ENCODE measurements at regions not wholly inside any gene's neighbourhood (a gene's known extent, or its start where the extent isn't known, plus 50 kb on each side); places are given as distances from the start of the nearest gene placed in this dataset.

DNA sequence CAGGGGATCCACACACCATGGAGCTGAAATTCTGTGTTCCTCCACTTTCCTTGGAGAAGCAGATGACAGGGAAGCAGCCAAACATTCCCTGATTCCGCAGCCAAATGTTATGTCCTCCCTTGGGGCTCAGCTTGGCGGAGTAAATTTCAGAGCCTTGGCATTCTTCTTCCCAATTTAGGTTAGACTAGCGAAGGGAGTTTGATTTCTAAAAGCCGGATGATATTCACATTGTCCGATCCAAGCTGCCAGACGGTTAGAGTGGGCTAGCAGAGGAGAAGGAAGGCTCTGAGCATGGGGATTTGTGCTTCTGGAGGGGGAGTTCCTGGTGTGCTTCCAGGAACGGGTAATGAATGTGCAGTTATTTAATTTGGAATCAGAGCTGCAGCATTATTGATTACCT lies 380.4 kb upstream of the EEF2KMT start:
- no peak overlapping the region for H3K4me3 ChIP-seq (ENCODE audit: low read depth, low read length)
- no peak for DNase-seq (ENCODE audit: low read depth)
- TF ChIP-seq CTCF (IDR thresholded peaks at IDR 0.05; ENCODE audit: insufficient read depth, low read depth, low read length), result no peak

DNA sequence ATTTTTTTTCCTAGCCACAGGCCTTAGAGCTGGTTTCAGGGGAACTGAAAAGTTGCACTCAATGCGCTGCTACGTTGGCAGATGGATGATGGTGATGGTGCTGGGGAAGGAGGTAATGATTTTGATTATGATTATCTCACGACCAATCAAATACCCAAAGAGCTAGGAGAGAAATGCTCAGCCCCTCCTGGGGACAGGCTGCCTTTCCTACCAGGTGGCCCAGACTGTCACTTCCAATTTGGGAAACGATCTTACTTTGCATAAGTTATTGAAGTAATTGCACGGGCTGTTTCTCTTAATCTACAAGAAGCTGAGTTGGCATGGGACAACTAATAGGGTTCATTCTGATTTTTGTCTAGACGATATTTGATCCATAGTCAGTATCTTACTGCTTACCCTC lies 379.7 kb upstream of the EEF2KMT start:
- H3K4me3 ChIP-seq (ENCODE audit: low read depth, low read length), result no peak overlapping the region
- TF ChIP-seq CTCF (IDR thresholded peaks at IDR 0.05; ENCODE audit: insufficient read depth, low read depth, low read length), result no peak
- no peak for DNase-seq (ENCODE audit: low read depth)

GRCh38 chr16:5472552-5472951 lies 375.0 kb upstream of the EEF2KMT start:
- DNase-seq (ENCODE audit: low read depth), result no peak
- no peak overlapping the region for H3K4me3 ChIP-seq (ENCODE audit: low read depth, low read length)
- TF ChIP-seq CTCF (IDR thresholded peaks at IDR 0.05; ENCODE audit: insufficient read depth, low read depth, low read length), result no peak

- H3K4me3 ChIP-seq (ENCODE audit: low read depth, low read length), result no peak overlapping the region
- no peak for DNase-seq (ENCODE audit: low read depth)
- no peak for TF ChIP-seq CTCF (IDR thresholded peaks at IDR 0.05; ENCODE audit: insufficient read depth, low read depth, low read length)
Measured at GRCh38 chr16:5468488-5468887, 370.9 kb upstream of the EEF2KMT start.

DNA sequence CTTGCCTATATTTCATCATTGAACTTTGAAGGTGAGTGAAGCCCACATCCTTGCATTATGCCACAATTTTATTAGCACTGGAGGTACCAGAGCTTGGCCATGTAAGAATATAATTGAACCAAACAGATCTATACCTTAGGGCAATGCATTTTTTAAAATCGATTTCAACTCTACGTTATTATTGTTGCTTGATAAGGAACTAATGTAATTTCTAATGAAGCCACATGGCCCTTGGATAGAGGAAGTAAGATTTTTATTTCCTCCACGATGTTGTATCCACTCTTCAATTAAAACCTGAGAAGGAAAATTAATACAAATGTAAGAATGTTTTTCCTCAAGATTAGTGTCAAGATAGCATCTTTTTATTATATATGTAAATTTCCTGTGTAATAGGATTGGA lies 370.0 kb upstream of the EEF2KMT start:
- no peak for TF ChIP-seq CTCF (IDR thresholded peaks at IDR 0.05; ENCODE audit: insufficient read depth, low read depth, low read length)
- no peak overlapping the region for H3K4me3 ChIP-seq (ENCODE audit: low read depth, low read length)
- no peak for DNase-seq (ENCODE audit: low read depth)

DNA sequence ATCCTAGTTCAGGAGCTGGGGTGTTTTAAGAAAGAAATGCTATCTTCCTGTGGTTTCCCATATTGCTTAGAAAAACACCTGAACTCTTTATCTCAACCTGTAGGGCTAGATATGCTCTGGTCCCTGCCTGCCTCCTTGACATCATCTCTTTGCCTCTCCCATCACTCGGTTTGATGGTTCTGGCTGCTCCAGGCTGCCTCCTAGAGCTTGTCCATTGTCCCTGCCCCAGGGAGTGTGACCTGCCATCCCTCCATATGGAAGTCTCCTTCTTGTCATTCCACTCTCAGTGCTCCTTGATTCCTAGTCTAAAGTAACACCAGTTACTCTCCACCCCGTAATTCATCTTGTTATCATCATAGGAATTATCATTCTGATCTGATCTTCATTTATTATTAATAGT lies 369.0 kb upstream of the EEF2KMT start:
- no peak for TF ChIP-seq CTCF (IDR thresholded peaks at IDR 0.05; ENCODE audit: insufficient read depth, low read depth, low read length)
- no peak overlapping the region for H3K4me3 ChIP-seq (ENCODE audit: low read depth, low read length)
- DNase-seq (ENCODE audit: low read depth), result no peak

DNA sequence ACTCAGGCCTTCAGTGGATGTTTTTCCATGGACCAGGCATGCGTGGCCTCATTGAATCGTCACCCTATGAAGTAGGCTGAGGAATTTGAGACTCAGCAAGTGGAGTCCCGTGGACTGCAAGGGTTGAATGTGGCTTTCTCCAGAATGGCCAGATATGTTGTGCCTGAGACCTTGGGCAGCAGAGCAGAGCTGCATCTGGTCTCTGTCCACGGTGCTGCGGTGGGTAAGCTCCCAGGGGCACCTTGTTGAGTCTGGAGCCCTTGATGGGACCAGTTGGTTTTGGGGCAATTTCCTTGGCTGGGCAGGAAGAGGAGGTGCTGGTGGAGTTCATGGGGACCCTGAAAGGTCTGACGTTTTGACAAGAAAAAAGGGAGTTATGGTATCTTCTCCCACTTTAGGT lies 368.1 kb upstream of the EEF2KMT start:
- TF ChIP-seq CTCF (IDR thresholded peaks at IDR 0.05; ENCODE audit: insufficient read depth, low read depth, low read length), result no peak
- DNase-seq (ENCODE audit: low read depth), result no peak
- H3K4me3 ChIP-seq (ENCODE audit: low read depth, low read length), result no peak overlapping the region

All from fibroblast of villous mesenchyme (primary cell).